DMS53 (cell line): ENCODE measurements at regions not wholly inside any gene's neighbourhood (a gene's known extent, or its start where the extent isn't known, plus 50 kb on each side); places are given as distances from the start of the nearest gene placed in this dataset.
"Not testable (repeated sequence)": the region's sequence is repeated elsewhere in the genome, so short reads cannot be mapped to it uniquely, and the experiment has no call there.

ENCODE experiments used
- DNase-seq: peaks from one replicate; lab custom pipeline; 2025; lab: John Stamatoyannopoulos, UW

- DNase-seq: no peak
These were observed 112.6 kb downstream of the LRIG2 start for GRCh38 chr1:113185463-113186104.

GRCh38 chr1:113190078-113190477, 117.1 kb downstream of the LRIG2 start:
- no peak for DNase-seq

DNA sequence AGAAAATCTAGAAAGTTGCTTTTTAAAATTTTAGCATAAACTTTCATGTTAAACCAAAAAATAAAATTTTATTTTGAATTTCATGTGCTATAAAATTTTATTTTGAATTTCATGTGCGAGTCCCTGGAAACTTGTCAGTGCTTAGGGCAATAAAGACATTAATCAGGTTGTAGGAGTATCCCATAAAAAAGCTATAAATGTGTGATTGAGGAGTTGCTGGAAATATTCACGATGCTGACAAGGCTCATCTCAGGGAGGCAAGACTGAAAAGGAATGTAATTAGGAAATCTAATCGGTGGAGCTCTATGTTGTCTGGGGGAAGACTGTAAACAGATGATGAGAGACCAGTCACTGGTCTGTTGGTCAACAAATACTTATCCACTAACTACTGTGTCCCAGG, 117.9 kb downstream of the LRIG2 start:
- no peak for DNase-seq

DNA sequence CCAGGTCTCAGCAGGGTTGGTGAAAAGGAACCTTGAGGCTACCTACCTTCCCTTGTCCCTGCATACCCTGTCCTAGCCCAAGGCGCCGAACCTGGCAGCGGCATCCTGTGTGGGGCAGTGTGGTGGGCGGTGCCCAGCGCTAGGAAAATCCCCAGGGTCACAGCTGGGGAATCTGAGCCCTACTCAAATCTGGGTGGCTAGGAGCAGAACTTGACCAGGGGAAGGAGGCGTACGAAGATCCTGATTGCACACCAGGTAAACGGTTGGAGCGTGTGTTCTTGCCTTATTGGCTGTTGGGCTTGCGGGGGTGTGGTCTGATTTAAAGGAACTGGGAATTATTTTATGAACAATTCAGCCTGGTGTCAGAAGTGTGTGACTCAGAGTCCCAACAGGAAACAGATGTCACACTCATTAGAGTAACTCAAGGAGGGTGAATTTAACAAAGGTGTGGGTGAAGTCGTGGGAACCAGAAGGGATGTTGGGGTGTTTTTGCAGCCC, 118.6 kb downstream of the LRIG2 start:
- DNase-seq: peak; percentile 86

DNA sequence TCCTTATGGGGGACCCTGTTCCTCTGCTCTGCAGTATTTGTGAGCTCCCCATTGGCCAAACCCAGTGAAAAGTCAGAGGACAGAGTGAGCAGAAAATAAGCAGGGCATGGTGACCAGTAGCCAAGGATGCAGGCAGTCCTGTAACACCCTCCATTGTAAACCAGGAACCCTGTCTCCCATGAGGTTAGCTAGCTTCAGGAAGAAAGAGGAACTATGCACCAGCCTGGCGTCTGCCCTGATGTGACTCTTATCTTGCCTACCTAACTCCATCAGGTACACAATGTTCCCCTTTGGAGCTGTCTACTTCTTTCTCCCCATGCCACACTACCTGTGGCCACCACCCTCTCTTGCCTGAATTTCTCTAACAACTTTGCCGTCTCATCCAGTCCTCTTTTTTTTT, 119.2 kb downstream of the LRIG2 start:
- DNase-seq: peak; percentile 39

DNA sequence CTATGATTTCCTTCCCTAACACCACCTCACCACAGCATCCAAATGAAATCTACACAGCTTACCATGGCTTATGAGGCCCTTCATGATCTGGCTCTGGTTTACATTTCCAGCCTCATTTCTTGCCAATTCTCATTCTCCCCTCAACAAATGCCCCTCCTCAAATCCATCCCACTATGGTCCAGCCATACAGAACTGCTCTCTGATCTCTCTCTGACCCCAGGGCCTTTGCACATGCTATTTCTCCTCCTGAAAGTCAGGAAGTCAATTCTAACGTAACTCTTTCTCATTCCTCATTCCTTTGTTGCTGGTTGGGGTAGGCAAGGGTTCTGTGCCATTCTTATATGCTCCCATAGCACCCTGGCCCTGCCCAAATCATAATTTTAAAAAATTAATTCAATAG, 120.0 kb downstream of the LRIG2 start:
- no peak for DNase-seq

GRCh38 chr1:113194846-113195830, 122.1 kb downstream of the LRIG2 start:
- no peak for DNase-seq

- no peak for DNase-seq
These were observed 124.8 kb downstream of the LRIG2 start for GRCh38 chr1:113197719-113198330.

GRCh38 chr1:113198806-113199205, 125.8 kb downstream of the LRIG2 start:
- no peak for DNase-seq

- peak; percentile 45 for DNase-seq
These were observed 126.9 kb downstream of the LRIG2 start for GRCh38 chr1:113199760-113200455.

DNA sequence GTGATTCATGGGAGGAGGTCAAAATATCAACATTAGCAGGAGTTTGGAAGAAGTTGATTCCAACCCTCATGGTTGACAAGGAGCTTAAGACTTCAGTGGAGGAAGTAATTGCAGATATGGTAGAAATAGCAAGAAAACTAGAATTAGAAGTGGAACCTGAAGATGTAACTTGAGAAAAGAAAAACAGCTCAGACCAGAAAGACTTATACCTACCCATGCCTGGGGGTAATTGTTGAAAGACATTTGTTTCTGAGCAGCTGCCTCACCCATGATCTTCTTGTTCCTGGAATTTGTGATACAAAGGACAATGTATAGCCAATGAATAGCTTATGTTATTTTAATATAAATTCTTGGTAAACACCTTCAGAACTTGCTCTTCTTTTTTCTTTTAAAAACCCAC, 128.6 kb downstream of the LRIG2 start:
- no peak for DNase-seq

DNA sequence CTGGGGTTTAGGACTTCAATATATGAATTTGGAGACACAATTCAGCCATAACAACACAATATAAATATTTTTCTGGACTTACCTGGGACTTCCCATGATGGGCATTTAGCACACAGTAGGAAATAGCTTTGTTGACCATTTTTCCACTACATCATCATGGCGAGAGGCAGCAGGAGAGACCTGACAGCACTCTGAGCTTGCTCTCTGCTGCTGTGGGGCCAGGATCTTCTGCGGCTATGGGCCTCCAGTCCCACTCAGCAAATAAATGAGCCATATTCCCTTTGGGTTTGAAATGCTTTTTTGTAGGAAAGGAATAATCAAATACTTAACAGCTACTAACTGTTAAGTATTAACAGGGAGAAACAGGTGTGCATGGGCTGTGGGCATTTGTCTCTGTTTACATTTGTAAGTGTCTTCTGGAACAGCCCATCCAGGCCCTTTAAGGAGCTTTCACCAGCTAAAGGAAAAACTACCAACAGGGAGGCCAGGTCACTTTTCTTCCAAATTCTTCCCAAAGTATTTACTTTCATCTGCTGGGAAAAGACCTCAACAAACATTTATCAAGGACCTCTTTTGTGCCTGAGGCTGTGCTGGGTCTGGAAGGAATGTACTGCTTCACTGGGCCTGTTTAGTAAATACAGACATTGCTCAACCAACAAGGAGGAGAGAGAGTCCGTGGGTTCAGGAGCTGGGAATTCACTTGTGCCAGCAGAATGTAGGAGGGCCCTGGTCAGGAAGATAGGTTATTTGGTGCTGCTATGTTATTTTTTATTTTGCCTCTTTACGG, 133.2 kb downstream of the LRIG2 start:
- peak; percentile 72 for DNase-seq

DNA sequence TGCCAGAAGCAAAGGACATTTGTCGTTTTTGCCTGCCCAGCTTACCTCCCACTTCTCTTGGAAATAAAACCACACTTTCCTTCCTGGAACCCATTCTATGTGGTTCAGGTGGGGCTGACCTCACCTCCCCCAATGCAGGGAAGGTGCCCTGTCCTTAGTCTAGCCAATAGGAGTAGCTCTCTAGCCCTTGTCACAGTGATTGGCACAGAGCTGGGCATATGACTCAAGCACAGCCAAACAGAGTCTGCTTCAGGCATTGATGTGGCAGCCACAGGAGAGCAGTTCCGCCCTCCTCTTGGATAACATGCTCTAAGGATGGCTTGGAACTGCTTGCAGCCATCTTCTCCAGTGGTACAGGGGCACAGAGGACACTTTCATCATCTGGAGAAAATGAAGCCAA, 134.0 kb downstream of the LRIG2 start:
- DNase-seq: peak; percentile 71

- no peak for DNase-seq
These were observed 134.5 kb downstream of the LRIG2 start for GRCh38 chr1:113207457-113207856.

DNA sequence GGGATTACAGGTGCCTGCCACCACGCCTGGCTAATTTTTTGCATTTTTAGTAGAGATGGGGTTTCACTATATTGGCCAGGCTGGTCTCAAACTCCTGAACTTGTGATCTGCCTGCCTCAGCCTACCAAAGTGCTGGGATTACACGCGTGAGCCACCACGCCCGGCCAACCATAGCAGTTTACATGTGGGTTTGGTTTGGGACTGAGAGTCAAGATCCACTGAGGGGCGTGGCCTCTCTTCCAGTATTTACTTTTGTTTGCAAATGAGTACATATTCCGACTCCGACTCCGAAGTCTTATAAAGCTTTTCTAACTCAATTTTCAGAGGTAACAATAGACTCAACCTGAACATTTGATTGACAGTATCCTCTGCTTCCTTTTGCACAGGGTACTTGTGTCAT, 135.4 kb downstream of the LRIG2 start:
- not testable (repeated sequence) for DNase-seq

DNA sequence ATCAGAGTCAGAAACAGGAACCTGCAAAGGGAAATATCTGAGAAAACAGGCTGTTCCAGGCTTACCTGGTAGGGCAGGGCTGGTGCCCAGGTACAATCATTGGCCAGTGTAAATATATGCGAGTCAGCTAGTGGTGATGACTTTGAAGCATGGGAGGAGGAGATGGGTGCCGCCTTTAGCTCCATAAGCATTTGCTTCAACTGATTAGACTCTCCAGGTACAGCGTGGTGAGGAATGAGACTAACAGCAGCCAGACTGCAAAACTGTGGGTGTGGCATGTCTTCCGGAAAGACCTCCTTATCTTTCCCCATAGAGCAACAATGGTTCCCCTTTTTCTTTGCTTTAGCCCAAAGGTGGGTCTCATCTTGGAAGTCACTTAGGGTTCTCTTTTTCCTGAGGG, 137.2 kb downstream of the LRIG2 start:
- peak; percentile 20 for DNase-seq

- DNase-seq: no peak
These were observed 138.5 kb downstream of the LRIG2 start for GRCh38 chr1:113211467-113211866.

GRCh38 chr1:113215015-113215414, 142.0 kb downstream of the LRIG2 start:
- DNase-seq: no peak

- no peak for DNase-seq
These were observed 143.7 kb downstream of the LRIG2 start for GRCh38 chr1:113216664-113217063.

GRCh38 chr1:113217447-113218208, 144.6 kb downstream of the LRIG2 start:
- no peak for DNase-seq
